GM19240 (cell line): ENCODE measurements at regions not wholly inside any gene's neighbourhood (a gene's known extent, or its start where the extent isn't known, plus 50 kb on each side); places are given as distances from the start of the nearest gene placed in this dataset.

Experiments used
- DNase-seq: peaks from one replicate; pipeline ENCODE4 v3.0.0; 2011; ENCODE audit warnings: low spot score; ENCODE audit not compliant: insufficient read length

DNA sequence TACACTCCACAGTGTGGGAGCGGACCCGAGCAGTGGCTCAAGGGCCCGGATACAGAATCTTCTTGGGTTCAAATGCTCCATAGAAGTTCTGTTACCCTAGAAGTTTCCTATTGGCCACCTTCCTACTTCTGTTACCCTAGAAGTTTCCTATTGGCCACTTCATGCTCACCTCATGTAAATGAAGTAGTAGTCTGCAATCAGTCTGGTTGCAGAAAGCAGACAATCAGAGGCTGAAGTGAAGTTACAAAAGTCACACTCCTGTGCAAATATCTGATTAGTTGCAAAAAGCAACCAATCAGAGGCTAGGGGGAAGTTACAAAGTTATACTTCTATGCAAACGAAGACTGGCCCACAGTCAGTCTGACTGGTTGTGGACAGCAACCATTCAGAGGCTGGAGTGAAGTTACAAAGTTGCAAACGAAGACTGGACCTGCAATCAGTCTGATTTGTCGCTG, 77.8 kb upstream of the CPNE8 start:
- DNase-seq: no peak

DNA sequence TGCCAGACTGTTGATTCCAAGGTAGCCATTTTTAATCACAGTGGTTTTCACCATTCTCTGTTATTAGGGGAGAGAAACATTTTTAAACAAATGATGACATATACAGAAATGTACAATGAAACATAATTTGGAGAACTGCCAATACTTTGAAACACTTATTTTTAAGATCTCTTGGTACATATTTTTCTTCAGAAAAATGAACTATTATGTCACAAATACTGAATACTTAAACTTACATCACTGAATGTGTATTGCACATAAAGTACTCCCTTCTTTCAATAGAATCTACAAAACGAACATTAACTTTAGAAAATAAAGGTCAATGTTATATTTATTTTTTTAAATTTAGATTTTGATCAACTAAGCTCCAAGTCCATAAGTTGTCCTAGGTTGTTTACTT, 71.7 kb upstream of the CPNE8 start:
- DNase-seq: no peak

DNA sequence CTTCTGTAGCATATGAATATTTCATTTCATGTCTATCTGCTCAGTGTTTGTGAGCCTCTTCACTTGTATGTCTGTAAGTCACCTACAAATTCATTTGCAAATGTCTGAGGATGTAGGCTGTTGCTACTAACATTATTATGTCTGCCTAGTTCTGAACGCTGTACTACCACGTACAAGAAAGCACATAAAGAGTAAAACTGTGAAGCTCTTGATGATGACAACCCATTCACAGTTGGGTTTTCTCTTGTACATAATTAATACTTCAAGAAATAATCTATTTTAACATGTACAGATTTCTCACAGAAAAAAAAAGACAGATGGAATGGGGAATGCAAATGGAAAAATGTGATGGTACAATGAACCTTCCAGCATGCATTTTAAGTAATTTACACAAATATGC, 64.3 kb upstream of the CPNE8 start:
- DNase-seq: no peak

DNA sequence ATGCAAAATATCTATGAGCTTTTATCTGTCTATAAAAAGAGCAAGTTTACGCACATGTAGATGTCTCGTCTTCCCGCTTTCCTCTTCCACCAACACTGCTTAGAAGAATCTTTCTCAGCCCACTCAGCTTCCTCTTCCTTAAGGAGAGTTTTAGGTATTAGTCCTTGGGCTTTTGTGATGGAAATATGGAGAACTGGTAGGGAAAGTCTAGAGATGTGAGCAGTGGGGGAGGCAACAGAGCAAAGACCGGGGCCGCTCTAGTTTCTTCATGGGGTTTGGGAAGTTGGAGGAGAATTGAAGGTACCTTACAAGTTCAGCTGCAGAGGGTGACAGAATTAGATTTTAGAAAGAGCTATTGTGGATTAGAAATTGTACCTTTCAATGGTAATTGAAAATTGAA, 56.3 kb upstream of the CPNE8 start:
- no peak for DNase-seq

DNA sequence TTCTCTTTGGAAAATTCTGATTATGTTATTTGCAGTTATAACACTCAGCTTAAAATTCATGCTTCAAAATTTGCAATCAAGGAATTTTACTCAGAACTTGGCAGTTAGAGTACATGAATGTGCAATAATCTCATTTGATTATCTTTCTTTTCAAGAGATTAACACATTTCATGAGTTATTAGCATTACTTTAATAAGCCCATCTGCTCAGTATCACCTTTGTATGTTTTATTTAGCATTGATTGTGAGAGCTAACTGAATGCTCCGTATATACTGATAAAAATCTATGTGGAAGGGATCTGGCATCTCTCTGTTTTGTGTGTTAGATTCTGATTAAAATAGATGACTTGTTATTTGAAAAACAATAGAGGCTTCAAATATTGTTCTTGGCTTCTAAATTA, 55.6 kb upstream of the CPNE8 start:
- DNase-seq: no peak

DNA sequence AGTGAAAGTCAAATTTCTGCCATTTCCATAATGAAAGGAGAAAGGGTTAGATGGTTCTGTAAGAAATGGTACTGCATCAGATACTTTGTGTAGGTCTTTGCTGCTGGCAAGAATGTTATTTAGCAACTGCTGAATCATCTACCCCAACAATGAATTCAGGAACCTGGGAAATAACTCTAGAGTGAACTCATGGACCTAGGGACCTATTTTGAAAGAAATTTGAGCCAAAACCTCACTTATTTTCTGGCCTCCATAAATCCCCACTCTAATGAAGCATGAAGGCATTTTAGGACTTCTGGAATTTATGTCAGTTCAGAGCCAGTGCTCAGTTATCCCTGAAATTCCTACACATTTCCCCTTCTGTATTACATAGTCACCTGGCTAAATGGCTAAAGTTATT, 50.9 kb upstream of the CPNE8 start:
- DNase-seq: no peak
